Left renal pelvis (tissue), 4 donors: ENCODE measurements at regions not wholly inside any gene's neighbourhood (a gene's known extent, or its start where the extent isn't known, plus 50 kb on each side); places are given as distances from the start of the nearest gene placed in this dataset.

ENCODE experiments used
- DNase-seq, 4 donors: peaks; one replicate each; pipeline ENCODE4 v3.0.0-alpha.2; 2013; ENCODE audit warnings: low read depth in 4 of 4, low spot score in 3 of 4

DNA sequence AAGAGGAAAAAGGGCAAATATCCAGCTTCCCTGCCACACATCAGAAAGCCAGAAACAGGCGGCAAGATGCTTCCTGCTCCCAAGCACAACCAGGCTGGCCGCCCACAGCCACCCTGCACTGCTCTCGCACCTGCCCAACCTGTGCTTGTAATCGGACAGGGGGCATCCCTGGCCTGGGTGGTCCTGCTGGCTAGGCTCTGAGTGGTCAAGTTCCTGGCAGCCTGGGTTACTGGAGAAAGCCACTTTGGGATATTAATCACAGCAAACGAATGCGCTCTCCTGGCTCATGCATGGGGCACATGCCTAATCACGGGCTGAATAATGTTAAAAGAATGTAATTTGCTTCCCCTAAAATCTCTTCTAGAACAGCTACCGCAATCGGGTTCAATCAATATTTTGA is 442.4 kb downstream of the MCTP2 start:
- DNase-seq, result no peak

- DNase-seq, result peak in 3 of 4 donors; percentile 35 to 69 (median 37)
Measured at GRCh38 chr15:94674296-94674695, 442.9 kb downstream of the MCTP2 start.

DNA sequence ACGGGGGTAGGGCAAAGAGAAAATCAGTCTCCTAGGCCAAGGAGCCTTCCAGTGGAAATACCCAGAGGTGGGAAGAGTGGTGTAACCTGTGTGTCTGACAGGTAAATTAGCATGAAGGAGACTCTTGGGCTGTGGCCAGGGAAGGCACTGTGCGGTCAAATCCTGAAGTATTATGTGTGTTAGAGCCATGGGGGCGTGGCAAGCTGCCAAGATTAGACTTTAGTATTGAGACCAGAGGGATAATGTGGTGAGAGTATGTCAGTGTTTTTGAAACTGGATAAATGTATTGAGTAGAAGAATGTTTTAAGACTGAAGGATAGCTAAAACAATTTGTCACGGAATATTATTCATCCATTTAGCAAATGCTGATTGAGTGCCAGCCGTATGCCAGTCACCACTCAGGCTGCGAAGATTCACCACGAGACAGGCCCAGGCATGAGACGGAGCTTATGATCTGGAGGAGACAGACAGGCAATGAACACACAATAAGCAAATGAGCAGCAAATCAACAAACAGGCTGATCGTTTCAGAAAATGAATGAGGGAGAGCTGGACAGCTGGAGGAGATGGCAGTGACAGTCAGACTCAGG is 445.9 kb downstream of the MCTP2 start:
- no peak for DNase-seq

GRCh38 chr15:94682171-94682570 is 450.8 kb downstream of the MCTP2 start:
- no peak for DNase-seq

GRCh38 chr15:94683902-94684301 is 452.5 kb downstream of the MCTP2 start:
- no peak for DNase-seq

- no peak for DNase-seq
Measured at GRCh38 chr15:94691169-94691568, 459.8 kb downstream of the MCTP2 start.

DNA sequence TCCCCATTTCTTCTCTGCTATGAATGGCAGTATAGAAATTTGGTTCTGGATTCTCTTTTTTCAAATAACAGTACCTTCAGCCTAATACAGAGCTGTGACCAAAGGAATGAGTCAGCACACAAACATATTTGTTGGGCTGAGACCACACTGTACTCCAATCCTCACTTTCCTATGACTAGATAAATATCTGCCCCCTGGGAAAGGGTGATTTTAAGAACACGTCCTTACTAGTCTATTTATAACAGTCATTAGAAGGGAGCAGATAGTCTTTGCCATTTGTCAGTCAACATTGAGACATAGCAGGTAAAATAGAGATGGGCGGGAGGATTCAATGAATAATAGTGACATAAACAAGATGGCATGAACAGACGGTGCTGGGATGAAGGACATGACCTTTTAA is 461.3 kb downstream of the MCTP2 start:
- DNase-seq, result no peak

DNA sequence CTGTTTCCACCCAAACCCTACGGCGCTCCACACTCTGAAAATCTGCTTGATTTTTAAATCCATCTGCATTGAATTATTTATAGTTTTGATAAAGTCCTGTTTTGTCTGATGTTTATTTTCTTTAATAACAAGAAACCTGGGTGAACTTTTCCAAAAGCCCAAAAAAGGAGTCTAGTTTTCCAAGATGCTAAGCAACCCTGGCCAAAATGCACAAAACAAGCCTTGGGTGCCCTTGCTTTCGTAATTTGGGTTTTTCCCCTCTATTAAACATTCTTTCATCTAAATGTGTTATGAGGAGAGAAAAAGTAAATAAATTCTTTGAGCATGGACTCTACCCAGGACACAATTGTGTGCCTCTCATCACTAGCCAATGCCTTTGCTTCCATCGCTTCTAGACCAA is 468.9 kb downstream of the MCTP2 start:
- no peak for DNase-seq

- no peak for DNase-seq
Measured at GRCh38 chr15:94701281-94701985, 470.1 kb downstream of the MCTP2 start.

- no peak for DNase-seq
Measured at GRCh38 chr15:94703596-94703995, 472.2 kb downstream of the MCTP2 start.

DNA sequence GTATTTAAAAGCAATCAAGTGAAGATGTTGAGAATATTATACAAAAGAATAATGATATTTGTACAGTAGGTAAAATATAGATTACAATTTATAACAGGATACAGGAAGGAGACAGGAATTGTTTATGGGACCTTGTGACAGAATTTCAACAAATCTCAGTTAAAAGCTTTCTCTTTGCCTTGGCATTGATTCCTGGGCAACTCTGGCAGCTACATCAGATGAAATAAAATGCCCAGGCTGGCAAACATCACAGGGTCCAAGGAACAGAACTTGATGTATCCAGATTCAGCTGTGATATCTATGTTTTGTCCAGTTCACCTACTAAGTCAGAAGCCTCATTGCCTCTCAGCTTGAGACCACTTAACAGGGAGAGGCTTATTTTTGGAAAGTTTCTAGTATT is 473.1 kb downstream of the MCTP2 start:
- DNase-seq, result no peak

GRCh38 chr15:94704946-94705345 is 473.6 kb downstream of the MCTP2 start:
- no peak for DNase-seq

- no peak for DNase-seq
Measured at GRCh38 chr15:94709319-94709718, 478.0 kb downstream of the MCTP2 start.

- no peak for DNase-seq
Measured at GRCh38 chr15:94722024-94722636, 490.8 kb downstream of the MCTP2 start.

GRCh38 chr15:94723801-94724200 is 492.4 kb downstream of the MCTP2 start:
- no peak for DNase-seq

DNA sequence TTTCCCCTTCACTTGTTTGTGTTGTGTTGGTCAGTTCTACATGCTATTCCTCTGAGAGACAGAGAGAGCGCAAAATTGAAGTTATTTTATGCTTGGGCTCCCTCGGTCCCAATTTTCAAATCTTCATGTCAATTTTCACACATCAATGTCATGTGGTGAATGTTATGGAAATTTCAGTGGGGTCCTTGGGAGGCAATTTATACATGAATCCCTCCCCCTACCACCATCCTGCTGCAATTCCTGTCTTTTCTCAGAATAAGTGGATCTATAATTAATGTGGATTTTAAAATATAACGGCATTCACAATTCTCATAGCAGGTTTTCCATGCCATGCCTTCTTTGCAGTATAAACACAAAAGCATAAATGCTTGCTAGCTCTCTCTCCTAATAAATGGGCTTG is 499.9 kb downstream of the MCTP2 start:
- DNase-seq, result no peak

DNA sequence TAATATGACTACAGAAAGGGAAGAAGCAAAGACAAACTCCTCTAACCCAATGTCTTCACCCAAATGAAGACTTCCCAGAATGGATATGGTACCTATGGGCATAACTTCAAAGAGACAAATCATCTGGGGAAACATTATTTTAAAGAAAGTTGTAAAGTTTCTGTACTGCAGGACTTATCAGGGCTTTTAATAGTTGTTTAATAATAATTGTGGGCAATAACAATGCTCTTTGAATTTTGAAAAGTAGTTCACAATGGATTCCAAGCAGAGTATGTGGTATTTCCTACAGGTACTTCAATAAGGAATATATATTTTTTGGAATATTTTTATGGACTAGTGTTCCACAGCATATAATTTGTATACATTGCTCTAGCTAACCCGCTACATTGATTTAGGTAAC is 503.1 kb downstream of the MCTP2 start:
- no peak for DNase-seq

GRCh38 chr15:94736236-94736635 is 504.9 kb downstream of the MCTP2 start:
- peak in 1 of 4 donors; percentile 22 for DNase-seq

DNA sequence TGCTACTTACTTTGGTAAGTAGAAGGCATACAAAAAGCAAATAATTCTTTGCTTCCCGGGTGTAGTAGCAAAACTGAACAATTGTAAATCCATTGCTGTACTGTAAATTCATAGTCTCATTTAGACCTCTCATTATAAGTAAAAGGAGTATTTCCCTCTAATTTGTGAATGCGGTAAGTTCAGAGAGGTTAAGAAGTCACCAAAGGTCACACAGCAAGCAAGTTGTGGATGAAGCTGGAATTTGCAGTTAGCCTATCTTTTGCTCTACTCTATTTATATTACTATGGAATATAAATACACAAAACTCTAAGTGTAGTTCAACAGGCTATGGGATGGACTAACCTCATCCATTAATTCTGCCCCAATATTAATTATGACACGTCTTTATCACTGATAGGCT is 508.3 kb downstream of the MCTP2 start:
- no peak for DNase-seq

DNA sequence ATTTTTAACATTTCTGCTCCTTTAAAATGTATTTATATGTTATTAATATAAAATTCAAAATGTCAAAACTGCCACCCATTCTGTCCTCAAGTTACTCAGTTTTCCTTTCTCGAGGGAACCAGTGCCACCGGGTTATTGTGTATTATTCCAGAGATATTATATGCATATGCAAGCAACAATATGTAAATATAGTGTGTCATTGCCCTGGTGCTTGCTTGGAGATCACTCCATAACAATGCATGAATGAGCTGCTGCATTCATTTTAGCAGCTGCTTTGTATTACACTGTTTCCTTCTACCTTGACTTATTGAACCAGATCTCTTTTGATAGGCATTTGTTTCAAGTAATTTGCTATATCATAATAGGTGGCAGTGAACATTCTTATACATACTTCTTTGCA is 509.1 kb downstream of the MCTP2 start:
- DNase-seq, result no peak

GRCh38 chr15:94743668-94744067 is 512.3 kb downstream of the MCTP2 start:
- DNase-seq, result peak in 1 of 4 donors; percentile 21

DNA sequence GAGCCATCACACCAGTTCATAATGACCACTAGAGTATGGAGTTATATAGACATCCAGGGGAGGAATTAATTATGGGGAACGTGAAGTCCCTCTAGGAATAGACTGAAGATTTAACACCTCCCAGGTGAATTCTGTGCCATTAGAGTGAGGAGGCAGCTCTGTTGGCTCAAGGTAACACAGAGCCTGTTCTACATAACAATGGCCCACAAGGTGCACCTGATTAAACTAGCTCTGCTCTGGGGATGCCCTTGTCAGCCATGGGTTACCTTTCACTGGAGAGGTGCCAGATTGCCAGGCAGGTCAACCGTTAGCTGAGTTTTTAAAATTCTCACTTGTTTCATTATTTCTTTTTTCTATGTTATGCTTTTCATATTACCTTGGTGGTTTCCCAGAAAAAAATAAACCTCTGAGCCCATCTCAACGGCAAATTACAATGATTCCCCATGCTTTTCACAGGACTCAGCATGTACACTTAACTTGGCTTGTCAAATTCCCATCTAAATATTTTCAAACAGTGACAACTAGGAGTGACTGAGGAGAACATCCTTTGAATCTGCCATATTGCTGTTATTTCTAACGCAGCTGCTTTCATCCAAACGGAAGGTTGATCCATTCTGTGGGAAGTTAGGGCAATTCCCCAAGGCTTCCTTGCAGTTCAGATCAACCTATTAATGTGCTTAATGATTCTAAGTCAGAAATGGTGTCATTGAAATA is 512.9 kb downstream of the MCTP2 start:
- no peak for DNase-seq
